Urinary bladder (tissue), 3 donors: ENCODE measurements at regions not wholly inside any gene's neighbourhood (a gene's known extent, or its start where the extent isn't known, plus 50 kb on each side); places are given as distances from the start of the nearest gene placed in this dataset.

Experiments used
- DNase-seq: peaks from one replicate; pipeline ENCODE4 v3.0.0-alpha.2; 2015; ENCODE audit errors: extremely low spot score
- H3K27ac ChIP-seq: one replicate; pipeline ENCODE4 v1.5.1; 2013; ENCODE audit warnings: low read depth, mild to moderate bottlenecking, moderate library complexity
- H3K36me3 ChIP-seq: one replicate; pipeline ENCODE4 v1.6.1; 2013; ENCODE audit warnings: mild to moderate bottlenecking, moderate library complexity; ENCODE audit not compliant: insufficient read depth
- H3K4me1 ChIP-seq: one replicate; pipeline ENCODE4 v1.6.1; 2013; ENCODE audit warnings: mild to moderate bottlenecking, moderate library complexity; ENCODE audit not compliant: insufficient read depth
- H3K4me3 ChIP-seq: one replicate; pipeline ENCODE4 v1.5.1; 2013; ENCODE audit warnings: low read depth, low read length
- WGBS: extraction: QIAGEN DNeasy Blood & Tissue Kit; methylation state at CpG from one replicate; pipeline ENCODE4 v1.1.7; 2013; 5-methylcytosine and 5-hydroxymethylcytosine counted together
- donor health status: healthy with polysubstance abuse.
- donor health status: healthy.

GRCh38 chr22:34486381-34486780 is 566.1 kb upstream of the LARGE1 start:
- H3K27ac ChIP-seq: no peak overlapping the region
- WGBS: 55% methylated on average over 1 of the region's 1 CpG
- no peak overlapping the region for H3K4me3 ChIP-seq
- no peaks in the 10 kb centered on the region for H3K4me1 ChIP-seq
- DNase-seq: no peak
- no peaks in the 10 kb centered on the region for H3K36me3 ChIP-seq

- no peak for DNase-seq
- Histone ChIP-seq H3K4me1 (no peaks in the 10 kb centered on the region), H3K36me3 (no peaks in the 10 kb centered on the region), H3K27ac (no peak overlapping the region), H3K4me3 (no peak overlapping the region)
- 78% methylated on average over 4 of the region's 4 CpGs for WGBS
These were observed 569.6 kb upstream of the LARGE1 start for GRCh38 chr22:34489861-34490260.

- H3K36me3 ChIP-seq: no peaks in the 10 kb centered on the region
- H3K4me1 ChIP-seq: no peaks in the 10 kb centered on the region
- 37% methylated on average over 2 of the region's 2 CpGs for WGBS
- DNase-seq: no peak
- H3K27ac ChIP-seq: no peak overlapping the region
- no peak overlapping the region for H3K4me3 ChIP-seq
These were observed 570.6 kb upstream of the LARGE1 start for GRCh38 chr22:34490886-34491285.

- WGBS: 88% methylated on average over 3 of the region's 3 CpGs
- Histone ChIP-seq H3K4me3 (no peak overlapping the region), H3K4me1 (no peaks in the 10 kb centered on the region), H3K36me3 (no peaks in the 10 kb centered on the region), H3K27ac (no peak overlapping the region)
- DNase-seq: no peak
These were observed 572.5 kb upstream of the ISX start for GRCh38 chr22:34493486-34493885.

GRCh38 chr22:34501366-34501965 is 564.5 kb upstream of the ISX start:
- DNase-seq: no peak
- 74% methylated on average over 1 of the region's 1 CpG for WGBS
- H3K27ac ChIP-seq: no peak overlapping the region
- no peaks in the 10 kb centered on the region for H3K4me1 ChIP-seq
- no peaks in the 10 kb centered on the region for H3K36me3 ChIP-seq
- H3K4me3 ChIP-seq: no peak overlapping the region

- no peak for DNase-seq
- no peak overlapping the region for H3K27ac ChIP-seq
- H3K36me3 ChIP-seq: no peaks in the 10 kb centered on the region
- no peak overlapping the region for H3K4me3 ChIP-seq
- H3K4me1 ChIP-seq: no peaks in the 10 kb centered on the region
- 43% methylated on average over 5 of the region's 5 CpGs for WGBS
These were observed 563.1 kb upstream of the ISX start for GRCh38 chr22:34502821-34503220.

- Histone ChIP-seq H3K27ac (no peak overlapping the region), H3K36me3 (no peaks in the 10 kb centered on the region), H3K4me3 (no peak overlapping the region), H3K4me1 (no peaks in the 10 kb centered on the region)
- DNase-seq: no peak
- WGBS: 59% methylated on average over 6 of the region's 6 CpGs
These were observed 557.2 kb upstream of the ISX start for GRCh38 chr22:34508797-34509196.

- no peak for DNase-seq
- Histone ChIP-seq H3K4me3 (no peak overlapping the region), H3K36me3 (no peaks in the 10 kb centered on the region), H3K4me1 (no peaks in the 10 kb centered on the region), H3K27ac (no peak overlapping the region)
- WGBS: 83% methylated on average over 2 of the region's 2 CpGs
These were observed 539.3 kb upstream of the ISX start for GRCh38 chr22:34526681-34527080.

- H3K27ac ChIP-seq: no peak overlapping the region
- no peak for DNase-seq
- no peaks in the 10 kb centered on the region for H3K36me3 ChIP-seq
- WGBS: 16% methylated on average over 4 of the region's 4 CpGs
- no peaks in the 10 kb centered on the region for H3K4me1 ChIP-seq
- no peak overlapping the region for H3K4me3 ChIP-seq
These were observed 531.9 kb upstream of the ISX start for GRCh38 chr22:34534101-34534500.

- Histone ChIP-seq H3K4me3 (no peak overlapping the region), H3K27ac (no peak overlapping the region), H3K36me3 (no peaks in the 10 kb centered on the region), H3K4me1 (no peaks in the 10 kb centered on the region)
- whole genome bisulfite sequencing: 80% methylated on average over 4 of the region's 4 CpGs
- DNase-seq: no peak
These were observed 498.6 kb upstream of the ISX start for GRCh38 chr22:34567367-34567766.

- H3K36me3 ChIP-seq: no peaks in the 10 kb centered on the region
- WGBS: 53% methylated on average over 3 of the region's 3 CpGs
- H3K4me1 ChIP-seq: no peaks in the 10 kb centered on the region
- no peak overlapping the region for H3K4me3 ChIP-seq
- DNase-seq: no peak
- H3K27ac ChIP-seq: no peak overlapping the region
These were observed 495.6 kb upstream of the ISX start for GRCh38 chr22:34570408-34570807.

- Histone ChIP-seq H3K4me1 (no peaks in the 10 kb centered on the region), H3K4me3 (no peak overlapping the region), H3K36me3 (no peaks in the 10 kb centered on the region), H3K27ac (no peak overlapping the region)
- DNase-seq: no peak
- WGBS: 90% methylated on average over 2 of the region's 2 CpGs
These were observed 486.4 kb upstream of the ISX start for GRCh38 chr22:34579519-34579918.

- no peaks in the 10 kb centered on the region for H3K36me3 ChIP-seq
- H3K4me1 ChIP-seq: no peaks in the 10 kb centered on the region
- H3K4me3 ChIP-seq: no peak overlapping the region
- DNase-seq: no peak
- no peak overlapping the region for H3K27ac ChIP-seq
- WGBS: 12% methylated on average over 10 of the region's 10 CpGs
These were observed 478.3 kb upstream of the ISX start for GRCh38 chr22:34587357-34588356.

GRCh38 chr22:34588871-34589545 is 476.9 kb upstream of the ISX start:
- no peak overlapping the region for H3K27ac ChIP-seq
- no peaks in the 10 kb centered on the region for H3K4me1 ChIP-seq
- WGBS: 80% methylated on average over 26 of the region's 26 CpGs
- no peak for DNase-seq
- H3K4me3 ChIP-seq: no peak overlapping the region
- H3K36me3 ChIP-seq: no peaks in the 10 kb centered on the region
